HG03469 (cell line): ENCODE measurements at regions not wholly inside any gene's neighbourhood (a gene's known extent, or its start where the extent isn't known, plus 50 kb on each side); places are given as distances from the start of the nearest gene placed in this dataset.
"Not testable (repeated sequence)": the region's sequence is repeated elsewhere in the genome, so short reads cannot be mapped to it uniquely, and the experiment has no call there.

Experiments
- ATAC-seq: cut with Tn5 transposase; IDR thresholded peaks from one replicate; pipeline ENCODE4 v1.9.1; 2021; ENCODE audit warnings: mild to moderate bottlenecking, moderate library complexity, moderate number of reproducible peaks; ENCODE audit not compliant: unreplicated experiment

DNA sequence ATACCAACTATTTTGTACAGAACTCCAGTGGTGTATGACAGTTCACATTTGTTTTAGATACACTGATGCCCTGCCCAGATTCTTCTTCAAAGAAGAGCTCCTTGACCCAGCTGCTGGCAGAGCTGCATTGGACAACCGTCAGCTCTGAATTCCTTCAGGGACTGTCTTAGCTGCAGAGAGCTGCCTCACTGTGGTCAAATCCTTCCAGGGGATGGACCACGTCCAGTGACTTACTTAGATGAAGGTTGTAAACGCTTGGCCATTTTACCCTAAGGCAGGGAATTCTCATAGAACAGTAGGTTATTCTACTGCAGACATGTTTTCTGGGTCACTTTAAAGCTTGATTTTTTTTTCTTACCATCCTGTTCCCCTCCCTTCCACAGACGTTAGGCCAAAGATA lies 905.0 kb upstream of the ATXN7L3B start:
- ATAC-seq, result no peak

DNA sequence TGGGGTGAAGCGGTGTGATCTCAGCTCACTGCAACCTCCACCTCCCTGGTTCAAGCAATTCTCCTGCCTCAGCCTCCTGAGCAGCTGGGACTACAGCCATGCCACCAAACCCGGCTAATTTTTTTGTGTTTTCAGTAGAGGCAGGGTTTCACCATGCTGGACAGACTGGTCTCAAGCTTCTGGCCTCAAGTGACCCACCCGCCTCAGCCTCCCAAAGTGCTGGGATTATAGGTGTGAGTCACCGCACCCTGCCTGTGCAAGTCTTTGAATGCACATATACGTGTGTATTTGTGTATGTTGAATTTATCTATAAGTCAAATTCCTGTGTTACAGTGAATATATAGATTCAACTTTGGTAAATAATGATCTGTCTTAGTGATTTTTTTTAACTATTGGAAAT lies 898.2 kb upstream of the ATXN7L3B start:
- not testable (repeated sequence) for ATAC-seq

GRCh38 chr12:73656375-73656774 lies 881.3 kb upstream of the ATXN7L3B start:
- no peak for ATAC-seq

- no peak for ATAC-seq
Measured at GRCh38 chr12:73659802-73660201, 877.8 kb upstream of the ATXN7L3B start.

GRCh38 chr12:73665193-73665592 lies 872.4 kb upstream of the ATXN7L3B start:
- no peak for ATAC-seq

- ATAC-seq, result not testable (repeated sequence)
Measured at GRCh38 chr12:73671550-73671949, 866.1 kb upstream of the ATXN7L3B start.

GRCh38 chr12:73677520-73678291 lies 859.9 kb upstream of the ATXN7L3B start:
- no peak for ATAC-seq

- ATAC-seq, result no peak
Measured at GRCh38 chr12:73678335-73678734, 859.3 kb upstream of the ATXN7L3B start.

DNA sequence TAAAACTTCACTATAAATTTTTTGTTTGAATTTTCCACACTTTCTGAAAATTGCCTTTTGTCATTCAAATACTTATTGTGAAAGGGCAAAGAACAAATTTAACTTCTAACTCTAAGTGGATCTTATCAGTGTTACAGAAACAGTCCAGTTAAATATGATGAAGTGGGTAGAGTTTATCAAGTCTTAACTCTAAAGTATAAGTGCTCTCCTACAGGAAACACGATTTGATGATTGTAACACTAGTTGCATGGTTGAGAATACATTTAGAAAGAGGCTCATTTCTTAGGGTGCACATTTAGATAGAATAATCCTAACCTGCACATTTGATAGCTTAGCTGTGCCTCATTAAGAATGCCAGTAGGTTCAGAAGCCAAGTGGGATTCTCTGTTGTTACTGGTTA lies 838.3 kb upstream of the ATXN7L3B start:
- ATAC-seq, result no peak

GRCh38 chr12:73714655-73715054 lies 823.0 kb upstream of the ATXN7L3B start:
- ATAC-seq, result no peak

- not testable (repeated sequence) for ATAC-seq
Measured at GRCh38 chr12:73716143-73716542, 821.5 kb upstream of the ATXN7L3B start.

- no peak for ATAC-seq
Measured at GRCh38 chr12:73719223-73719622, 818.4 kb upstream of the ATXN7L3B start.

DNA sequence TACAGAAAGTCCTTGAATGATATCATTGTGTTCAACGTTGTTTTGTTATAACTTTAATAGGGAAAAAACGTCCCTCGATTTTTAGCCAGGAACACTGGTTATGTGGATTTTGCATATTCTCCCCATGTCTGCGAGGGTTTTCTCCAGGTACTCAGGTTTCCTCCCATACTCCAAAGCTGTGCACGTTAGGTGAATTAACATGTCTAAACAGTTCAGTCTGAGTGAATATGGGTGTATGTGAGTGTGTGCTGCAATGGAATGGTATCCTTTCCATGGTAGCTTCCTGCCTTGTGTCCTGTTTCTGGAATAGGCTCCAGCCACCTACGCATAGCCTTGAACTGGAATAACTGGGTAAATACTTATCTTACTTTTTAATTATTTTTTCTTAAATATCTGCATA lies 810.8 kb upstream of the ATXN7L3B start:
- ATAC-seq, result no peak

DNA sequence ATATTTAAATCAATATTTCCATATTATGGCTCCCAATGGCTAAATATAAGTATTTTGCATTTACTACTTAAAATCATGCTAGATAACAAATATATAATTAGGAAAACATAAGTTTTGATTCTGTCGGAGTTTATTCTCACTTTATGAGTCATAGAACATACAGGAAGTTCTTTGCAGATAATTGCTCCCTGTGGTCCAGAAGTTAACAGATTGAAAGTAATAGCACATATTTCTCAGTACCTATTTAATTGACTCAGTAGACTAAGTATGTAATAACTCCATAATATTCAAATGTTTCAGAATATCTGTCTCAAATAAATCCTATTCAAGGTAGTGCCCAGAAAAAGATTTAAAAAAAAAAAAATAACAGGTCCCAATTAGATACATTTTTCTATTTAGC lies 806.0 kb upstream of the ATXN7L3B start:
- no peak for ATAC-seq

GRCh38 chr12:73769337-73769736 lies 768.3 kb upstream of the ATXN7L3B start:
- no peak for ATAC-seq

DNA sequence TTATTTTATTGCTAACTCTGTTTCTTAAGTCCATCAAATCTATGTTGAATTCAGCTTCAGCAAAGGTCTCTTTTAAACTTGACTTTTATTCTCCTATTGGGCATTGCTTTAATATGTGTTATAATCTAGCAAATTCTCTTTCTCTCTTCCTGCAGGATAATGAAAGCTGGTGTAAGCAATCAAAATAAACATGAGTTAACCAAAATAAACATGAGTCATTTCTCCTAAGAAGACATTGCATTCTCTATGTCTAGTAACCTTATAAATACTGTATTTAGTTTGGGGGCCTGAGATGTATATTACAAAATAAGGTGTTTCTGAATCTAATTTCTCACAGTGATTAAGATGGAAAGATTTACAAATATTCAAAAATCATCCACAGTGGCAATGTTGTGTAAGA lies 739.1 kb upstream of the ATXN7L3B start:
- no peak for ATAC-seq

DNA sequence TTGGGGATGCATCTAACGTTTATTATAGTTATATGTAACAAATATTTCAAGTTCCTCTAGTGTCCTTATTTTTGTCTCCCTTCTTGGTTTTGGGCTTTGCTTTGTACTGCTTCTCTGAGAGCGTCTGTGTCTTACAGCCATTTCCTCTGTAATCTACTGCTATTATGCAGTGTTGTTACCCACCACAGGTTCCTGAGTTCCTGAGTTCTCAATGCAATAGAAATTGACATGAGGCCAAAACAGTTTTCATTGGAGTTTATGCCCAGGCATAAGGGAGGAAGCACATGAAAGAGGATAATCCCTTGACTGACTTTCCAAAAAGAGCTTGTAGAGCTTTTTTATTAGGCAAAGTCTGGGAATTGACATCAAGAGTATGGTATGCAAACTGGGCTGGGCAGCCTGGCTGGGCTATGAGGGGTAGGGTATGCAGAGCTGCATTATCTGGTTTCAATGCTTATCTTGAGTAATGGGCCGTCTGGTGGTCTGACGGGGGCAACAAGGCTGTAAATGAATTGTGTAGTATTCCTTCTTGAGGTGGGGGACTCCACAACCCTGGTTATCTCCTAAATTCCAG lies 722.5 kb upstream of the ATXN7L3B start:
- ATAC-seq, result no peak

GRCh38 chr12:73817161-73817560 lies 720.5 kb upstream of the ATXN7L3B start:
- ATAC-seq, result no peak

GRCh38 chr12:73833746-73834145 lies 703.9 kb upstream of the ATXN7L3B start:
- ATAC-seq, result no peak

GRCh38 chr12:73841963-73842362 lies 695.7 kb upstream of the ATXN7L3B start:
- ATAC-seq, result no peak

DNA sequence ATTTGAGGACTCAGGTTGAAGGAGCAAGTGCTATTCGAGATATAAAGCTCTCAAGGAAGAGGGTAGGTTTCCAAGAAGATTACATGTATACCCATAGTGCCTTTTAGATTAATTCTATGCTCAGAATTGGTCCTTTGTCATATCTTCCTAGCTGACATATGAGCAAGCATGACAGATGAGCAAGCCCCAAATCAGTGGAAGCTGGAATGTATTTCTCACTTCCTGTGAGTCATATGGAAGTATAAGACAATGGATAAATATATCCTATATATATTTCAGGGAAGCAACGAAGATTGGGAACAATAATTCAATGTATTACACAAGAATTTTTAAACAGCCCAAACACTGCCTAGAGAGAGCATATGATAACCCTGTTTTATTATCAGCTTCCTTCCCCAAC lies 674.1 kb upstream of the ATXN7L3B start:
- no peak for ATAC-seq

- ATAC-seq, result no peak
Measured at GRCh38 chr12:73867147-73867546, 670.5 kb upstream of the ATXN7L3B start.

- not testable (repeated sequence) for ATAC-seq
Measured at GRCh38 chr12:73877291-73877690, 660.3 kb upstream of the ATXN7L3B start.
